ENCODE measurements at regions not wholly inside any gene's neighbourhood (a gene's known extent, or its start where the extent isn't known, plus 50 kb on each side); places are given as distances from the start of the nearest gene placed in this dataset.

GRCh38 chr16:86783636-86784626, 205.6 kb downstream of the FOXL1 start:
- intact Hi-C loops (cut with DNase I, micrococcal nuclease): no loop called here
- no peaks in the 10 kb centered on the region for H3K4me1 ChIP-seq (ENCODE audit: low read depth)
- TF ChIP-seq CTCF (IDR thresholded peaks at IDR 0.05): no peak
- no peaks in the 10 kb centered on the region for H3K36me3 ChIP-seq (ENCODE audit: low read depth)
- ATAC-seq: no peak
- DNase-seq: no peak
- H3K9me3 ChIP-seq: no peaks in the 10 kb centered on the region
- no peak overlapping the region for H3K4me3 ChIP-seq

GRCh38 chr16:86786338-86786737, 208.0 kb downstream of the FOXL1 start:
- no peak for ATAC-seq
- H3K4me1 ChIP-seq (ENCODE audit: low read depth): no peaks in the 10 kb centered on the region
- no peak for TF ChIP-seq CTCF (IDR thresholded peaks at IDR 0.05)
- intact Hi-C loops (cut with DNase I, micrococcal nuclease): no loop called here
- H3K4me3 ChIP-seq: no peak overlapping the region
- H3K36me3 ChIP-seq (ENCODE audit: low read depth): no peaks in the 10 kb centered on the region
- H3K9me3 ChIP-seq: no peaks in the 10 kb centered on the region
- no peak for DNase-seq

DNA sequence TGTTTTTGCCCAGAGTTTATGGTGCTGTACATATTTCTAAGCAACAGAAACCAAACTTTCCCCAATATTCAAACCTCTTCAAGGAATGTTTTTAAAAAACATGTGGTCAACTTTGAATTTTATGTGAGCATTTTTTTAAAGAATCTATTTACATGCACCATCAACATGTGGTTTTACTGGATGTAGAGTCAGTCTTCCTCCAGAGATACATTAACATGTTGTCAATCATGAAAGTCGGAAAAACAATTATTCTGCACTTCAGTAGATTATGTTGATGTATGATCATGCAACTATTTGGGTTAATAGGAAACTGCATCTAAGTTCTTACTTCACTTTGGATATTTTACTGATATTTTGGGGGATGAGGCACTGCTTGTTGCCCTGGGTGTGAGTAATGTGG, 208.6 kb downstream of the FOXL1 start:
- Histone ChIP-seq H3K36me3 (ENCODE audit: low read depth) (no peaks in the 10 kb centered on the region), H3K4me3 (no peak overlapping the region), H3K9me3 (no peaks in the 10 kb centered on the region), H3K4me1 (ENCODE audit: low read depth) (no peaks in the 10 kb centered on the region)
- TF ChIP-seq CTCF (IDR thresholded peaks at IDR 0.05): no peak
- DNase-seq (no peak), ATAC-seq (no peak)
- intact Hi-C loops (cut with DNase I, micrococcal nuclease): no loop called here

- Histone ChIP-seq H3K9me3 (no peaks in the 10 kb centered on the region), H3K4me1 (ENCODE audit: low read depth) (no peaks in the 10 kb centered on the region), H3K36me3 (ENCODE audit: low read depth) (no peaks in the 10 kb centered on the region), H3K4me3 (no peak overlapping the region)
- ATAC-seq: no peak
- DNase-seq: no peak
- intact Hi-C loops (cut with DNase I, micrococcal nuclease): no loop called here
- TF ChIP-seq CTCF (IDR thresholded peaks at IDR 0.05): no peak
These were observed 209.2 kb downstream of the FOXL1 start for GRCh38 chr16:86787538-86787937.

- Histone ChIP-seq H3K4me1 (ENCODE audit: low read depth) (no peaks in the 10 kb centered on the region), H3K36me3 (ENCODE audit: low read depth) (no peaks in the 10 kb centered on the region), H3K4me3 (no peak overlapping the region), H3K9me3 (no peaks in the 10 kb centered on the region)
- no peak for DNase-seq
- no peak for ATAC-seq
- intact Hi-C loops (cut with DNase I, micrococcal nuclease): no loop called here
- no peak for TF ChIP-seq CTCF (IDR thresholded peaks at IDR 0.05)
These were observed 211.3 kb downstream of the FOXL1 start for GRCh38 chr16:86789621-86790051.

Data from mucosa of descending colon (tissue), 3 donors.